ENCODE measurements at regions not wholly inside any gene's neighbourhood (a gene's known extent, or its start where the extent isn't known, plus 50 kb on each side); places are given as distances from the start of the nearest gene placed in this dataset.

GRCh38 chr12:85357609-85358008, 77.6 kb downstream of the ALX1 start:
- no peak overlapping the region for H2BK120ac ChIP-seq (replicated peaks; ENCODE audit: low read depth, low read length)
- H4K5ac ChIP-seq (ENCODE audit: insufficient read length, low read depth, low read length) = no peak overlapping the region
- no peaks in the 10 kb centered on the region for H3K27me3 ChIP-seq (replicated peaks in 1 of 4; ENCODE audit: control insufficient read depth in 3 of 4, extremely low read depth in 1 of 4, insufficient read depth in 3 of 4, low read length in 3 of 4)
- no peak overlapping the region for H2AK5ac ChIP-seq (ENCODE audit: low read depth, low read length)
- H3K79me2 ChIP-seq (ENCODE audit: control insufficient read depth in 1 of 2, insufficient read depth in 2 of 2, low read length in 2 of 2) = no peaks in the 10 kb centered on the region
- H3K36me3 ChIP-seq (ENCODE audit: control insufficient read depth in 2 of 4, insufficient read depth in 4 of 4, low read length in 3 of 4) = no peaks in the 10 kb centered on the region
- no peak overlapping the region for H2BK20ac ChIP-seq (ENCODE audit: low read length)
- H3K23me2 ChIP-seq (ENCODE audit: low read depth, low read length) = no peaks in the 10 kb centered on the region
- FAIRE-seq (no peak), DNase-seq (ENCODE audit: low read depth in 1 of 2, low spot score in 2 of 2) (no peak)
- H3K4me2 ChIP-seq (ENCODE audit: insufficient read depth in 1 of 2, low read depth in 2 of 2, low read length in 2 of 2) = no peak overlapping the region
- H3K14ac ChIP-seq (ENCODE audit: insufficient read length) = no peak overlapping the region
- no peak overlapping the region for H3K9ac ChIP-seq (replicated peaks in 1 of 4; ENCODE audit: extremely low read depth in 1 of 4, low read depth in 3 of 4, low read length in 3 of 4)
- H3K79me1 ChIP-seq (ENCODE audit: low read depth, low read length) = no peaks in the 10 kb centered on the region
- no peaks in the 10 kb centered on the region for H3K9me3 ChIP-seq (ENCODE audit: insufficient read depth in 2 of 2, low read depth in 1 of 2, low read length in 1 of 2)
- no peak overlapping the region for H2AFZ ChIP-seq (ENCODE audit: low read length)
- 100% methylated on average over 1 of the region's 1 CpG; no CpG with 5 or more reads in 1 of the 2 experiments for WGBS, 2 experiments (ENCODE audit: extremely low coverage in 1 of 2, insufficient coverage in 1 of 2, insufficient read length in 1 of 2, insufficient replicate concordance in 2 of 2, low coverage in 1 of 2, low lambda C conversion rate in 2 of 2, missing lambda C conversion rate in 1 of 2)
- H3K4ac ChIP-seq (replicated peaks; ENCODE audit: insufficient read length, low read depth, low read length) = no peak overlapping the region
- H3K4me1 ChIP-seq (replicated peaks in 1 of 4; ENCODE audit: control insufficient read depth in 3 of 4, insufficient read depth in 4 of 4, low read length in 3 of 4) = no peaks in the 10 kb centered on the region
- no peak overlapping the region for H3K18ac ChIP-seq (ENCODE audit: extremely low read depth, low read length)
- no peak overlapping the region for H2BK5ac ChIP-seq (ENCODE audit: low read depth, low read length)
- H3K4me3 ChIP-seq (ENCODE audit: extremely low read depth in 1 of 4, insufficient read depth in 2 of 4, low read depth in 3 of 4, low read length in 4 of 4) = no peak overlapping the region
- no peaks in the 10 kb centered on the region for H4K20me1 ChIP-seq (replicated peaks in 1 of 2; ENCODE audit: control insufficient read depth in 1 of 2, insufficient read depth in 2 of 2, low read length in 2 of 2)
- H3K27ac ChIP-seq (ENCODE audit: low read depth, low read length) = no peak overlapping the region
- ChIA-PET POLR2A (ENCODE audit: partially characterized antibody) (no interaction called here), CTCF (ENCODE audit: partially characterized antibody) (interaction anchor here (1.0 kb wide), 1 partner anchor 9 kb away, joined by 6 read pairs; no protein-coding TSS in a partner anchor)
- H3K23ac ChIP-seq (ENCODE audit: insufficient read length) = no peak overlapping the region
- H2BK15ac ChIP-seq (ENCODE audit: low read length) = no peak overlapping the region
- no peak overlapping the region for H3K56ac ChIP-seq (replicated peaks; ENCODE audit: insufficient read length, low read depth, low read length)
- H2BK12ac ChIP-seq (ENCODE audit: low read depth, low read length) = no peak overlapping the region
- H4K91ac ChIP-seq (replicated peaks; ENCODE audit: insufficient read length, low read length) = no peak overlapping the region
- no peak overlapping the region for H4K8ac ChIP-seq (ENCODE audit: extremely low read depth, insufficient read depth, low read length)
- TF ChIP-seq SIN3A (conservative IDR thresholded peaks at IDR 0.05 in 1 of 2, IDR thresholded peaks at IDR 0.05 in 1 of 2; ENCODE audit: low read depth in 1 of 2, low read length in 2 of 2) (no peak), POLR2AphosphoS5 (IDR thresholded peaks at IDR 0.05; ENCODE audit: low read depth, low read length) (no peak), BACH1 (IDR thresholded peaks at IDR 0.05; ENCODE audit: low read length) (no peak), BCL11A (IDR thresholded peaks at IDR 0.05; ENCODE audit: low read depth in 2 of 2, low read length in 2 of 2) (no peak), CHD2 (IDR thresholded peaks at IDR 0.05; ENCODE audit: low read length) (no peak), POLR2A (IDR thresholded peaks at IDR 0.05; ENCODE audit: control extremely low read depth in 1 of 2, low read depth in 2 of 2, low read length in 2 of 2) (no peak), BRCA1 (IDR thresholded peaks at IDR 0.05; ENCODE audit: low read depth, low read length) (no peak), NRF1 (IDR thresholded peaks at IDR 0.05; ENCODE audit: low read depth, low read length) (no peak), MAX (IDR thresholded peaks at IDR 0.05) (no peak), ATF2 (IDR thresholded peaks at IDR 0.05; ENCODE audit: low read length) (no peak), SP2 (IDR thresholded peaks at IDR 0.05; ENCODE audit: low read length) (no peak), RXRA (IDR thresholded peaks at IDR 0.05; ENCODE audit: insufficient read depth, low read depth, low read length) (no peak), SAP30 (IDR thresholded peaks at IDR 0.05; ENCODE audit: insufficient read depth, insufficient replicate concordance, low read length) (no peak), SIRT6 (IDR thresholded peaks at IDR 0.05; ENCODE audit: low read length) (no peak)
